IPS-15b (cell line): ENCODE measurements at regions not wholly inside any gene's neighbourhood (a gene's known extent, or its start where the extent isn't known, plus 50 kb on each side); places are given as distances from the start of the nearest gene placed in this dataset.
"Not testable (repeated sequence)": the region's sequence is repeated elsewhere in the genome, so short reads cannot be mapped to it uniquely, and the experiment has no call there.

ENCODE experiments used
- H3K27me3 ChIP-seq: one replicate; pipeline ENCODE4 v1.6.1; 2013; ENCODE audit warnings: low read length; ENCODE audit not compliant: control insufficient read depth, insufficient read depth
- H3K36me3 ChIP-seq: one replicate; pipeline ENCODE4 v1.6.1; 2013; ENCODE audit warnings: low read length; ENCODE audit not compliant: control insufficient read depth, insufficient read depth
- H3K4me1 ChIP-seq: one replicate; pipeline ENCODE4 v1.6.1; 2013; ENCODE audit warnings: mild to moderate bottlenecking, low read length; ENCODE audit not compliant: control insufficient read depth, insufficient read depth
- H3K4me3 ChIP-seq: one replicate; pipeline ENCODE4 v1.5.1; 2013; ENCODE audit warnings: low read depth, low read length
- H3K9ac ChIP-seq: one replicate; pipeline ENCODE4 v1.6.1; 2013; ENCODE audit warnings: low read depth, mild to moderate bottlenecking, low read length
- H3K9me3 ChIP-seq: one replicate; pipeline ENCODE4 v1.6.1; 2013; ENCODE audit warnings: mild to moderate bottlenecking, low read length; ENCODE audit not compliant: control insufficient read depth, insufficient read depth

DNA sequence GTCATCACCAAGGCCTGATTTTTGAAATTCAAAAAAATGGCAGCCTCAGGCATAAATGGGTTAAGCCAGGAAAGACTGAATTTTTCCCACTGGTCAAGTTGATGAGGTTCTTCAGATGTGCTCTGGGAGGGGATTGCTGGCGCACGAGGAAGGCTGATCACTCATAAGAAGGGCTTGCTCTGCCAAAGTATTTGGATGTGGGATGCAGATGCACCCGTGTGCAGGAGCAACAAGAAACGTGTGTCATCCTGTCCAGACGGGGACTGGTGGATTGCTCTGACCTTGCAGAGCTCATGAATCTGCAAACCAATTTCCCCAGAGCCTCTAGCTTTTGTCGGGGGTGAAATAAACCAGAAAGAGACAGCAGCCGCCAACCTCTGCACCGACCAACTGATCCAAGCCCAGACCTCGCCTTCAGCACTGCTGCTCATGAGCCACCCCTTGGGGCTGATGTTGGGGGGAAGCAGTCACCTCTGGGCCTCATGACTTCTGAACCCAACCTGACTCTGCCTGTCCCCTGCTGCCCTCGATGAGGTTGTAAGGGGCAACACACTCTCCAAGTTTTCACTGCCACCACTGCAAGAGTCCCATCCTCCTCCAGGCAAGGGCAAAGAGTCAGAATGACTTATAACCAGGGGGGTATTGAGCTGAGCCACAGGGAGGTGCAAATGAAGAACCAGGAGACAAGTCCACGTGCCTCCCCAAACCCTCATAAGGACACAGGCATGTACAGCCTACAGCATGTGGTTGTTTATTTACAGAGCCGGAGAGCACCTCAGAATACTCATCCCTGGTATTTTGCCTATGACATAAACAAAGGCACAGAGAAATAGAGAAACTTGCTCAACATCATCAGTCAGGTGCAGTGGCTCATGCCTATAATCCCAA lies 452.0 kb downstream of the SOX9 start:
- peaks cover 14% of the 10 kb centered on the region for H3K4me1 ChIP-seq
- no peaks in the 10 kb centered on the region for H3K27me3 ChIP-seq
- H3K36me3 ChIP-seq = no peaks in the 10 kb centered on the region
- no peak overlapping the region for H3K4me3 ChIP-seq
- H3K9me3 ChIP-seq = no peaks in the 10 kb centered on the region
- H3K9ac ChIP-seq = no peak overlapping the region

DNA sequence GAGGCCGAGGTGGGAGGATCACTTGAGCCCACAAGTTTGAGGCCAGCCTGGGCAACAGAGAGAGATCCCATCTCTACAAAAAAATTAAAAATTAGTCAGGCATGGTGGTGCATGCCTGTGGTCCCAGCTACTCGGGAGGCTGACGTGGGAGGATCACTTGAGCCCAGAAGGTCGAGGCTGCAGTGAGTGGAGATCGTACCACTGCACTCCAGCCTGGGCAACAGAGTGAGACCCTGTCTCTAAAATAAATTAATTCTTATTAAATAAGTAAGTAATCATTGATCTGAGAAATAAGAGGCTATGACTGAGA lies 452.6 kb downstream of the SOX9 start:
- H3K36me3 ChIP-seq, H3K4me3 ChIP-seq, H3K9me3 ChIP-seq, H3K9ac ChIP-seq, H3K27me3 ChIP-seq: not testable (repeated sequence)
- H3K4me1 ChIP-seq = peaks cover 14% of the 10 kb centered on the region

DNA sequence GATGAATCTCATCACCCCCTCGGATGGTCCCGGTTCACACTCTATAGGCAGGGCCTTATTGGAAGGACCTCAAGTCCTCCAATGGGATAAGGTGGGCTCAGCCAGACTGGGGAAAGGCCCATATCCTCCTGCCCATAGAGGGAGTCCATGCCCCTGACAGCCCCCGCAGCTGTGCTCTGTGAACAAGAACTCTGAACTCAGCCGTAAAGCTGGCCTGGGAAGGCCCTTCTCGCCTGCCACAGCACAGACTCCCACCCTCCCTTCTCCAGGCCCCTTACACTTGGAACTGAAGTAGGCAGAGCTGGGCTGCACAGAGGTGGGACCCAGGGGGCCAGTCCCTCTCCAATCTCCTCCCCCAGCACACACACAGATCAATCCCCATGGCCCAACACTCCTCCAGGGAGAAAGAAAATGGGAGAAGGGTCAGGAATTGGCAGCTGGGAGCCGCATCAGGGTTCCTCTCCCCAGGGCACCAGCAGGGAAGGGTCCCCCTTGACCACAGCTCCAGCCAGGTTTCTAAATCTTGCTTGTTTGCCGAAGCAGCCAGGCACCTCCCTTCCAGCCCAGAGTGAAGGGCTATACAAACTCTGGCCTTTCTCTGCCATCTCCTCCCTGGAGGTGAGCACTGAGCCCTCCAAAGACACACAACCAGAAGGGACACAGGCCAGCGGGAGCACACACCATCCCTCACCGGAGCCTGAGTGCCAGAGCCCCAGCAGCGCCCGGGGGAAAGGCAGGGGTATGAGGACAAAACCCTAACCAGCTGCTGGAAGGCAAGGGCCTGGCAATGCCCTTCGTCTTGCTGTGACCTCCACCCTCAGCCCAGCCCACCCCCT lies 454.1 kb downstream of the SOX9 start:
- Histone ChIP-seq H3K4me1 (peaks cover 14% of the 10 kb centered on the region), H3K9ac (no peak overlapping the region), H3K36me3 (no peaks in the 10 kb centered on the region), H3K4me3 (no peak overlapping the region), H3K9me3 (no peaks in the 10 kb centered on the region), H3K27me3 (no peaks in the 10 kb centered on the region)

DNA sequence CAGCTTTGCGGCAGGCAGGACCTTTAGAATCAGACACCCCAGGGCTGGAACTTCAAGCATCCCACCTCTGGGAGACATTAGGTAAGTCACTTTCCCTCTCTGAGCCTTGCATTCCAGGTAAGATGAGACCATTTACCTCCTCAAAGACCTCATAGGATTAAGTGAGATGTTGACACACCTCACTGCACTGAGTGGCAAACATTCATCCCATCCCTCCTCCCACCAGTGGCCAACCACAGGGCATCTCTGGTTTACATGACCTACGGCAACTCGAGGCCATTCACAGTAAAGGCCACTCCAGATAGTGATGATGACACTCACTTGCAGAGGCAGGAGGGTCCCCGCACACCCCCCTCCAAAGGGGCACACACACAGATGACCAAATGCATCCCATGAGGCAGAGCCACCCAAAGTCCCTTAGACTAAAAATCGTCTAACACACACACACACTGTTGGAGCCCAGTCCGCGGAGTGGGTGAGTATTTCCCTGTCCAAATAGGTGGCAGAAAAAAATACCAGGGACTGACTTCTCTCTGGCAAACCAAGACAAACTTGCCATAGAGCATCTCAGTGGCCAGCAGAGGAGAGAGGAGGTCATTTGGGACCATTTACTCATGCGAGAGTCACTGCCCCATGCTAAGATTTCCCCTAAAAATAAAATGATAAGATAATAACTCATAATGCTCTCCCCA lies 454.9 kb downstream of the SOX9 start:
- no peaks in the 10 kb centered on the region for H3K27me3 ChIP-seq
- no peak overlapping the region for H3K4me3 ChIP-seq
- H3K9me3 ChIP-seq = no peaks in the 10 kb centered on the region
- H3K36me3 ChIP-seq = no peaks in the 10 kb centered on the region
- H3K9ac ChIP-seq = no peak overlapping the region
- peaks cover 14% of the 10 kb centered on the region for H3K4me1 ChIP-seq

DNA sequence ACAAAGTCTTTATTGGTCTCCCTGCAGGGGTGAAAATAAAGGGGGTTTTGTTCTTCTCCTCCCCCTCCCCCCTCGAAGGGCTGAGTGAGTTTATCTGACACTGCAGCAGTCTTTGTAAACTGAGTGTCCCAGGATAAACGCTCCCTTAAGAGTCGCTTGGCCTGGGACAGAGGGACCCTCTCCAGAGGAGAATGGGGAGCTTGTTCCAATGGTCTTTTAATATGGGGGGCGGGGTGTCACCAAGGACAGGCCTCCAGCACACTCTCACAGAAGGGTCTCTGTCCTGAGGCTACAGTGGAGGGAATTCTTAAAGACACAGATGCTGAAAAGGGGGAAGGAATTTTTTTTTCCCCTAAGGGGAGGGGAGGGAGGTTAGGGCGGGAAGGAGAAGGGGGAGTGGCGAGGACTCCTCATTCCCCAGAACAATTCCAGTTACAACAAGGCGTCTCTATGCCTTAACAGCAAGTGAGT lies 455.5 kb downstream of the SOX9 start:
- no peaks in the 10 kb centered on the region for H3K27me3 ChIP-seq
- H3K9me3 ChIP-seq = no peaks in the 10 kb centered on the region
- peaks cover 14% of the 10 kb centered on the region for H3K4me1 ChIP-seq
- H3K36me3 ChIP-seq = no peaks in the 10 kb centered on the region
- no peak overlapping the region for H3K9ac ChIP-seq
- H3K4me3 ChIP-seq = no peak overlapping the region

DNA sequence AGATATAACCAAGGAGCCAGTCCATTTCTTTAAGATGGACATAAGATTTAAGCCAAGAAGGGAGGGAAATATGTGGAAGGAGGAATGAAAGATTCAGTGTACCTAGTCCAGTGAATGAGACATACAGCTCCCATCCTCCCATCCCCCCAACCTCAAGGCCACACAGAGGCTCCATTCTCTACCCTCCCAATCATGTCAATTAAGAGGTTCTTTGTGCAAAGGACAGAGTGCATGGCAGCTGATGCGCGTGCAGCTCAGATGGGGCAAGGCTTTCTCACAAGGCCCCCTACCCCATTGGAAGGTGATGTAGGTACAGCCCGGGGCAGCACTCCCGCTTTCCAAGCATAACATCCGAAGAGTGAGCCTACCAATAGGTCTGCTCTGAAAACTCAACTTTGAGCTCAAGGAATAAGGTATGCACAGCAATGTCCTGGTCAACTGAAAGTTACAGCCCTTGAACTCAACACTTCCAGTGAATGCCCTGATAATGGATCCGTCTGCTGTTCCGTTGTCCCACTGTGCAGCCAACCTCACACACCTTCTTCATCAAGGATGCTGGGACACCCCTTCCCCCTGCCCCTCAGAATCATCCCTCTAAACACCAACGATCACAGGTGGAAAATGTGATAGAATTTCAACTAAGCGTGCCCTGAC lies 458.1 kb downstream of the SOX9 start:
- Histone ChIP-seq H3K4me3 (no peak overlapping the region), H3K36me3 (no peaks in the 10 kb centered on the region), H3K27me3 (no peaks in the 10 kb centered on the region), H3K9ac (no peak overlapping the region), H3K9me3 (no peaks in the 10 kb centered on the region), H3K4me1 (peaks cover 14% of the 10 kb centered on the region)

DNA sequence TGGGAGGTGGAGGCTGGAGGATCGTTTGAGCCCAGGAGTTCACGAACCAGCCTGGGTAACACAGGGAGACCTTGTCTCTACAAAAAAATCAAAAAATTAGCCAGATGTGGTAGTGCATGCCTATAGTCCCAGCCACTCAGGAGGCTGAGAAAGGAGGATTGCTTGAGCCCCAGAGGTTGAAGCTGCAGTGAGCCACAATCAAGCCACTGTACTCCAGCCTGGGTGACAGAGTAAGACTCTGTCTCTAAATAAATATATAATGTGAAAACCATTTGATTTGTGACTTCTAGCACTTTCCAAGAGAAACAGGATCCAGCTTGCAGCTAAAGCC lies 459.1 kb downstream of the SOX9 start:
- H3K36me3 ChIP-seq = no peaks in the 10 kb centered on the region
- no peaks in the 10 kb centered on the region for H3K27me3 ChIP-seq
- H3K4me1 ChIP-seq = peaks cover 14% of the 10 kb centered on the region
- no peak overlapping the region for H3K4me3 ChIP-seq
- no peaks in the 10 kb centered on the region for H3K9me3 ChIP-seq
- H3K9ac ChIP-seq = no peak overlapping the region

DNA sequence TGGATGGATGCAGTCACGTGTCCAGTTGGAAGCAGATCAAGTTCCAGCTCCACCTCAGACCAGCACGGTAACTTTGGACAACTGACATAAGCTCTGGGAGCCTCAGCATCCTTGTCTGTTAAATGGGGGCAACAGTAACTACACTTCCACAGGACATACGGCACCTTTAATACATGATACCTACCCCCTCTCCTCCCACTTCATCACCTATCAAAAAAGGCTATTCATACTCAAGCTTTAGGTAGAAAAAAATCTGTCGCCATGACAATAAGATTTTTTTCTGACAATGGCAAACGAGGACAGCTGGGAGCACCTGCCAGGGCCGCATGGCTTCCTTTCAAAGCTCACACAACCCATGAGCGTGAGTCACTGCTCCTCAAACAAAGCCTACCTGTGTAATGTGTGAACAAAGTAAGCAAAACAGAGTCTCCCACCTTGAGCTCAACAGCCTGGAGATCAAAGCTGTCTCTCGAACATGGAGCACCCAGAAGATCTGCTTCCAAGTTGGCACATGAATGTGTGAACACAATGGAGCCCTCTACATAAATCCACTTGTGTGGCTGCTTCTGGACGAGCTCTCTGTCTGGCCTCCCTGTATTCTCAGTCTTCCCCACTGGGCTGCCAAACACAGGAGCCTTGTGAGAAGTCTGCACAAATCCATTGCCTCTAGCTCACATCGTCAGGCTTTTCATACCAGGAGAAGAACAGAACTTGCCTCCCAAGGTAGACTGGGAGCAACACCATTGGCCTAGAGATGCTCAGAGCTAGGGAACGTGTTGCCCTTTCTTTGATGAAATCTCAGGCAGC lies 459.7 kb downstream of the SOX9 start:
- Histone ChIP-seq H3K27me3 (no peaks in the 10 kb centered on the region), H3K9ac (no peak overlapping the region), H3K4me1 (peaks cover 13% of the 10 kb centered on the region), H3K9me3 (no peaks in the 10 kb centered on the region), H3K36me3 (no peaks in the 10 kb centered on the region), H3K4me3 (no peak overlapping the region)

DNA sequence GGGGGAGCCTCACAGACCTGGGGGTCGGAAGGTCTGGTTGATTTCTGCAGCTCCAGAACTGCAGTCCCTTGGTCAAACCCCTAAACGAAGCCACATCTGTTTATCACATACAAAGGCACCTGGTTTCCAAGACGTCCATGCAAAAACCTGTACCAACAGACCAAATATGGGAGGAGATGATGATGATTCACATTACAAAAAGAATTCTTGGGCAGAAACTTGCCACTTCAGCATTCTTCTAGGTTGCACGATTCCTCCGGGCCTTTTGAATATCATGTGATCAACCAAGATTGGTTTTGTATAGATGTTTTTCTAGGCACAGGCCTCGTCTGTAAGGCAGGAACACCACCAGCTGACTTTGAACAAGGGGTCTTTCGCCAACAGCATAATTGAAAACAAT lies 466.3 kb downstream of the SOX9 start:
- Histone ChIP-seq H3K36me3 (no peaks in the 10 kb centered on the region), H3K9ac (no peak overlapping the region), H3K27me3 (peaks cover 25% of the 10 kb centered on the region), H3K9me3 (no peaks in the 10 kb centered on the region), H3K4me1 (peaks cover 7% of the 10 kb centered on the region), H3K4me3 (no peak overlapping the region)

DNA sequence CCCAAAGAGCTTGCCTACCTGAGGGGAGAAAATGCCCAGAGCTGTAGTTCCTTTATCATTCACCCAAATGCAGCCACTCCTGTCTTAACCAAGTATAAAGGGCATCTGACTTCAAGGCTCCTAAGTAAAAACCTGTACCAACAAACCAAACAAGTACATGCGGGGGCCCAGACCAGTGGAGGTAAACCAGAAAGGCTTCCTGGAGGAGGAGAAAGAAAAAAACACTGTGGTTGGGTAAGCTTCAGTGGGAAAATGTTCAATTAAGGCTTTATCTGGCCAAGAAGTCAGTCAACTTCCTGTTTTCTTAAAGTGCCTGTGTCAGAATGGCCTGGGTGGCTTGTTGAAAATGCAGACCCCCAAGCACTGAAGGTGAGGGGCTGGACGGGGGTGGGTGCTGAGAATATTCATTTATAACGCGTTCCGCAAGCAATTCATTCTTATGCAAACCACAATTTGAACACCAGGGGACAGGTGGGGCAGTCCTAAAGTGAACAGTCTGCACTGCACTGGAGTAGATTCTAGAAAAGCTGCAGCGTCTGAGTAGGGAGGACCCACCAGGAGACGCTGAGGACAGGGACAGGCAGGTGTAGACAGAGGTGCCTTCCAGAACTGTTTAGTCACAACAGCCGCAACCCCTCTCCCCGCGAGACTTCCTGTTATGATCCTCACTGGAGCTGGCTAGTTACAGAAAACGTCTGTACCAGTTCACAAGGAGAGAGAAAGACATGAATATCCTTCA lies 467.1 kb downstream of the SOX9 start:
- Histone ChIP-seq H3K9ac (no peak overlapping the region), H3K36me3 (no peaks in the 10 kb centered on the region), H3K4me3 (no peak overlapping the region), H3K27me3 (peaks cover 25% of the 10 kb centered on the region), H3K9me3 (no peaks in the 10 kb centered on the region), H3K4me1 (peaks cover 7% of the 10 kb centered on the region)
